HepG2 (cell line): ENCODE measurements at regions not wholly inside any gene's neighbourhood (a gene's known extent, or its start where the extent isn't known, plus 50 kb on each side); places are given as distances from the start of the nearest gene placed in this dataset.

ENCODE experiments used
- EZH2 ChIP-seq: conservative IDR thresholded peaks from 2 replicates; pipeline ENCODE4 v1.6.1; 2012; ENCODE audit warnings: mild to moderate bottlenecking, low read depth, low read length, moderate library complexity
- GATAD2A ChIP-seq: IDR thresholded peaks from 2 replicates; pipeline ENCODE4 v1.6.1; 2016
- HDAC6 ChIP-seq: fragments of 200-600 bp; sonication (generic); IDR thresholded peaks from 2 replicates; pipeline ENCODE4 v1.7.0; 2017; ENCODE audit warnings: mild to moderate bottlenecking, antibody characterized with exemption, low read length, low read depth
- KAT8 ChIP-seq: IDR thresholded peaks from 2 replicates; pipeline ENCODE4 v1.6.1; 2016; ENCODE audit warnings: missing genetic modification reagents, missing compliant biosample characterization
- NFE2L1 ChIP-seq: sonication (generic); formaldehyde crosslinking; IDR thresholded peaks from 2 replicates; pipeline ENCODE4 v1.4.0; 2020; ENCODE audit warnings: missing genetic modification reagents, mild to moderate bottlenecking, borderline replicate concordance
- TF ChIP-seq, protein P1 (sequence below): sonication (generic); formaldehyde crosslinking; IDR thresholded peaks from 2 replicates; pipeline ENCODE4 v1.5.0; 2020; ENCODE audit warnings: missing genetic modification reagents
- TF ChIP-seq, protein P2 (sequence below): sonication (generic); formaldehyde crosslinking; conservative IDR thresholded peaks from 2 replicates; pipeline ENCODE4 v1.4.0; 2020; ENCODE audit warnings: missing genetic modification reagents

DNA sequence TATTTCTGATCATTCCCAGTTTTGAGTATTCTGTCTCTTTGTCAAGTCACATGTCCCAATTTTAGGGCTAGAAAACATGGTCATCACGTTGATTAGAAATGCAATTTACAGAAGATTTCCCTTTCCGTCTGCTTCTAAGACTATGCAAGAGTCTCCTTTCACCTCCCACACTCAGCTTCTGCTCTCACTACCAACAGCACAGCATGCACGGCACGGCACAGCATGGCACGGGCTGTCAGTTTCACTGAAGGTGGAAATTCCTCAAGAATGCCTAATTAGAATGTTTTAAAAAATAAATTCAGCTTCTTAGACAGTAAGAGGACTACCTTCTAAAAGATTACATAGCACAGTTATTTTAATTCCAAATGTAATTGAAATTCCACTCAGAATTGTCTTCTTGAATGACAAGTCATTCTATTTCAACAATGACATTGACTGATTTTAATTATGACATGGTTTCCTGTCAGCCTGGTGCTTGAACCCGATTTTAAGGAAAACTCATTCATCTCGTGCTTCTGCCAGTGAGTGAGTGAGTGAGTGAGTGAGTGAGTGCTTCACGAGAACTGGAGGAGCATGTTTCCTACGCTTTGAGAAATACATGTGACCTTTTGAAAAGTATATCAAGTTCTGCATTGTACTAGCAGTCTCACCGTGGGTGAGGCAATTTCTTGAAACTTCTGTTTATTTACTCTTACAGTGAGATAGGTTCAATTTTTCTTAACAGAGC is 124.8 kb upstream of the SORBS2 start:
- TF ChIP-seq, protein P1, sequence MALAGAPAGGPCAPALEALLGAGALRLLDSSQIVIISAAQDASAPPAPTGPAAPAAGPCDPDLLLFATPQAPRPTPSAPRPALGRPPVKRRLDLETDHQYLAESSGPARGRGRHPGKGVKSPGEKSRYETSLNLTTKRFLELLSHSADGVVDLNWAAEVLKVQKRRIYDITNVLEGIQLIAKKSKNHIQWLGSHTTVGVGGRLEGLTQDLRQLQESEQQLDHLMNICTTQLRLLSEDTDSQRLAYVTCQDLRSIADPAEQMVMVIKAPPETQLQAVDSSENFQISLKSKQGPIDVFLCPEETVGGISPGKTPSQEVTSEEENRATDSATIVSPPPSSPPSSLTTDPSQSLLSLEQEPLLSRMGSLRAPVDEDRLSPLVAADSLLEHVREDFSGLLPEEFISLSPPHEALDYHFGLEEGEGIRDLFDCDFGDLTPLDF, result no peak
- TF ChIP-seq NFE2L1 (CRISPR knock-in tag) (no peak), HDAC6 (no peak), GATAD2A (no peak), EZH2 (no peak), KAT8 (CRISPR knock-in tag) (no peak)
- TF ChIP-seq, protein P2, sequence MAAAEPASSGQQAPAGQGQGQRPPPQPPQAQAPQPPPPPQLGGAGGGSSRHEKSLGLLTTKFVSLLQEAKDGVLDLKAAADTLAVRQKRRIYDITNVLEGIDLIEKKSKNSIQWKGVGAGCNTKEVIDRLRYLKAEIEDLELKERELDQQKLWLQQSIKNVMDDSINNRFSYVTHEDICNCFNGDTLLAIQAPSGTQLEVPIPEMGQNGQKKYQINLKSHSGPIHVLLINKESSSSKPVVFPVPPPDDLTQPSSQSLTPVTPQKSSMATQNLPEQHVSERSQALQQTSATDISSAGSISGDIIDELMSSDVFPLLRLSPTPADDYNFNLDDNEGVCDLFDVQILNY, result no peak
